Pons (tissue), 1 donor: ENCODE measurements at regions not wholly inside any gene's neighbourhood (a gene's known extent, or its start where the extent isn't known, plus 50 kb on each side); places are given as distances from the start of the nearest gene placed in this dataset.
A peak's percentile ranks its signal among the peaks of the same experiment; 100 is the strongest.

Source experiments
- DNase-seq: peaks from one replicate; pipeline ENCODE4 v3.0.0-alpha.2; 2016; ENCODE audit warnings: low spot score

DNA sequence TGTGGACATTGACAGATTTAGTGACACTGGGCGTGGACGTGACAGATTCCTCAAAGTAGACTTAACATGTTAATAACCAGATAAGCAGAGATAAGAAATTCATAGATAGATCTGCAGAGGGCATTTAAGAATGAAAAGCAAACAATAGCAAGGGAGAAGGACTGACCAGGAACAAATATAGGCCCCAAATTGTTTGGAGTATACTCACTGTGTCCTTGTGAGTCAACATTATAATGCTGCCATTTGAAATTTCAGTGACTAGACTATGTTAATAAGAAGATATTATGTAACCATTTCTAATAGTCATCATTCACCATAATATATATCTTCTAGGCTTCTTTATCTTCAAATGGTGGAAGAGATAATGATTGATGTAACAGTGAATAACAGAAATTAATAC is 78.1 kb upstream of the SLC38A11 start:
- no peak for DNase-seq

DNA sequence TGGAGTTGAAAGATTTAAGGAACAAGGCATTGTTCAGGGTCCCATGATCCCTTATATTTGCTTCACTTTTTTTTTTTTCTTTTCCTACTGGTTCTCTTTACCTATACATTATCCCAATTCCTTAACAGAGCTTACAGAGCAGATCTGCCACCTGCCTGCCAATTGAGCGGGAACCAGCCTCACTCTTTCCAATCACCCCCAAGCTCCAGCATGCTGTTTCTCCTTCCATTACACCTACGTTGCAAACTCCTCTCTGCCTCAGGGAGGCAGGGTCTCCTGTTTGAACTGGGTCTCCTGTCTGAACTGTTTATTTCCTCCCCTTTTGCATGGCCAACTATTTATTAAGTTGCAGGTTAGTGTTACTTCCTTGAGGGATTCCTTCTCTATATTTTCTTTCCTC is 77.2 kb upstream of the SLC38A11 start:
- DNase-seq, result no peak

GRCh38 chr2:165024199-165024598 is 68.9 kb upstream of the SLC38A11 start:
- DNase-seq, result peak; percentile 20

GRCh38 chr2:165022781-165023180 is 67.5 kb upstream of the SLC38A11 start:
- no peak for DNase-seq

DNA sequence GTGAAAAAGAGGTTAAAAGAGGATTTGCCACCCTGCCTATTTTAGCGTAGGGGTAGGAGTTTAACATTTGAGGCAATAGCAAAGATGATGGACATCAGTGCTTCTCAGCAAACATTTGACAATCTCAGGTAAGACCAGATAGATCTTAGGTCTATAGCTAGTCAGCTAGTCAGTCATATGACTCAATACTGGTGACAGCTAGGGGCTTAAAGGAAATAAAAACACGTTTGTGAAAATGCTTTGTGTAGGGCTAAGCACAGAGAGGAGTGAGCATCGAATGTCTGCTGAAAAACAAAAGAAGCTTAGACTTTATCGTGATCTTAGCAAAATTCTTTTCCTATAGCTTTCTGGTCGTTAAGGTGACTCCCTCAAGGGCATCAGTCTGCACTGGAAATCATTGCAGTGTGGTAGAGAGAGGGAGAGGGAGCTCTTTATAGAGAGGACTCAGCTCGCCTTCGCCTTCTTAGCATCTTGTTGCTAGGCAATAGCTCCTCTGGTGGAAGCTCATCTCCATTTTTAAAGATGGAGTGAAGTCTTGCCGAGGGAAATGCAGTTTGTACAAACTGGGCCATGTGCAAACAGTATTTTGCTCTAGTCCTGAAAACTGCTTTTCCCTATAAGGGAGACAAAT is 62.8 kb upstream of the SLC38A11 start:
- peak; percentile 50 for DNase-seq

DNA sequence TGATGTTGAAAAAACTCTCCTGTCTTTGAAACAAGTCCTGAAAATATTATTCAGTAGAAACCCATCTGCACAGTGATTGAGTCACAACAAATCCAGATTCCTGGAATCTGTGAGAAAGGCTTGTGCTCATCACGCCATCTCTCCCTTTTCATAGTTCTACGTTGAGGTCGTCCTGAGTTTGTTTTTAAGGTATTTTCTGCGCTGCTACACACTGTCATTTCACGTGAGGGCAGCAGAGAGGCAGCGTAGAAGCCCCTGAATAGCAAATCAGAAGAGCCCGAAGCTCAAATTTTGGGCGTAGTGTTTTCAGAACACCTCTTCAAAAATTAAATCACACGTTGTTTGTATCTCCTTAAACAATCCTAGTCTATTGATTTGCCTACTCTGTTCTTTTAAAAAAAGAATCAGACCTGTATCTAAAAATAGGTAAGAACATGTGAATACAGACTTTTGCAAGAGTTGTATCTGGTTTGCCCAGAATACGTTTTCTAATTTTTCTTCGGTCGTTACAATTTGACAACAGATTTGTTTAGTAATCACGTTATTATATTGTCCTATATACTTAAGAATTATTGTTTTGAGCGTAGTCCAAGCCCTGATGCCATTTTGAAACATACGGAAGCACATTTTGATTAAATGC is 61.6 kb upstream of the SLC38A11 start:
- DNase-seq, result peak; percentile 62

GRCh38 chr2:165015052-165015642 is 59.8 kb upstream of the SLC38A11 start:
- peak; percentile 76 for DNase-seq

GRCh38 chr2:165013944-165014619 is 58.8 kb upstream of the SLC38A11 start:
- DNase-seq, result no peak

- DNase-seq, result no peak
Observed at GRCh38 chr2:165011199-165011598, 55.9 kb upstream of the SLC38A11 start.

DNA sequence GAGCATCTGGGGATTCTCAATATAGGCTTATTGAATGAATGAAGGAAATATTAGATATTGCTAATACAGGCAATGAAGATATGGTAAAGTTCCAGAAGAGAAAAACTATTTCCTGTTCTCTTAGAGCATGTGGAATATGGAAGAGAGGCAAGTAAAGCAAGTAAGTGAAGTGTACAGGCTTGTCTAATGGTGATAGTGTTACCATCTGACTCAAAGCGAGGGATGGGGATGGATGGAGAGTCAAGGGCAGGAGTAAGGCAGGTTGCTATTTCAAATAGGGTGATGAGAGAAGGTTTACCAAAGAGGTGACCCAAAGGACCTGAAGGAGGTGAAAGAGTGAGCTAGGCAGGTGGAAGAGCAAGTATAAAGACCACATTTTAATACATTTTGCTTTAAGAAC is 55.2 kb upstream of the SLC38A11 start:
- DNase-seq, result no peak

DNA sequence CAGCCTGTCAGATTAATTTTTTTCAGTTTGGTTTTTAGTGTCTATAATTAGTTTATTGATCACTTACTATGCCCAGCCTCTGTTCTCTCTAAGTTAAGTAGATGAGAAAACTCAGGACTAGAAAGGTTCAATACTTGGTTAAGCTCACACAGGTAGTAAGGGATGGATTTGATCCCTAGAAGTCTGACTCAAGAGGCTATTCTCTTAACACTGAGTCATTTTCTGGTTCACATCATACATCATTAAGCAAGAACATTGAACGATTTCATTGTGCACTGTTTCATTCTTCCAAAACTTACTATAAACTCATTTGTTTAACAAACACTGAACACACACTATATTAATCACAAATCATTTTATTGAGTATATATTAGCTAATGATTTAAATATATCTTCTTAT is 54.1 kb upstream of the SLC38A11 start:
- no peak for DNase-seq

DNA sequence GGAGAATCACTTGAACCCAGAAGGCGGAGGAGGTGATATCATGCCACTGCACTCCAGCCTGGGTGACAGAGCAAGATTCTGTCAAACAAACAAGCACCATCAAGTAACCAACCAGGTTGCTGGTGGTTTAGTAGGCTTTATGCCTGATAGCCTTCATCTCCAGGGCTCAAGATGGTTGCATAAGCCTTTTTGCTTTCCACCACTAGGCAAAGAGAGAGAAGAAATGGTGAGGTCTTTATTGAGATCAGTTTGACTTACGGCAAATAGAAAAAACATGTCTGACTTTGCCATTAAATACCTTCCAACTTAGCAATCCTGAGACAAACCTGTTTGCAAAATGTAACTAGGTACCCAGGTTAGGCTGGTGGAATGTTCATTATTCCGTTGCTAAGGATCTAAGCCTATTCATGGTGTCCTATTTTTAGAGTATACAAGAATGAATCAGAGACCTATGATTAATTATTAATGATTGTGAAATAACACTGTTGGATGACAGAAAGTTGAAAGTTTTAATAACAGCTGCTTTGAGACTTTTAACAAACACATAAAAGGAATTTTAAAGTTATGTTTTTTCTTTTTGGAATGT is 53.5 kb upstream of the SLC38A11 start:
- no peak for DNase-seq

- DNase-seq, result no peak
Observed at GRCh38 chr2:165007161-165007744, 51.9 kb upstream of the SLC38A11 start.
